NT2/D1 (cell line): ENCODE measurements at regions not wholly inside any gene's neighbourhood (a gene's known extent, or its start where the extent isn't known, plus 50 kb on each side); places are given as distances from the start of the nearest gene placed in this dataset.

ENCODE experiments used
- SUZ12 ChIP-seq: IDR thresholded peaks from 2 replicates; pipeline ENCODE4 v1.6.1; 2011; ENCODE audit not compliant: insufficient read length, insufficient read depth; ENCODE audit errors: extremely low read depth
- YY1 ChIP-seq: IDR thresholded peaks from 2 replicates; pipeline ENCODE4 v1.6.1; 2011; ENCODE audit not compliant: insufficient read length, insufficient read depth

DNA sequence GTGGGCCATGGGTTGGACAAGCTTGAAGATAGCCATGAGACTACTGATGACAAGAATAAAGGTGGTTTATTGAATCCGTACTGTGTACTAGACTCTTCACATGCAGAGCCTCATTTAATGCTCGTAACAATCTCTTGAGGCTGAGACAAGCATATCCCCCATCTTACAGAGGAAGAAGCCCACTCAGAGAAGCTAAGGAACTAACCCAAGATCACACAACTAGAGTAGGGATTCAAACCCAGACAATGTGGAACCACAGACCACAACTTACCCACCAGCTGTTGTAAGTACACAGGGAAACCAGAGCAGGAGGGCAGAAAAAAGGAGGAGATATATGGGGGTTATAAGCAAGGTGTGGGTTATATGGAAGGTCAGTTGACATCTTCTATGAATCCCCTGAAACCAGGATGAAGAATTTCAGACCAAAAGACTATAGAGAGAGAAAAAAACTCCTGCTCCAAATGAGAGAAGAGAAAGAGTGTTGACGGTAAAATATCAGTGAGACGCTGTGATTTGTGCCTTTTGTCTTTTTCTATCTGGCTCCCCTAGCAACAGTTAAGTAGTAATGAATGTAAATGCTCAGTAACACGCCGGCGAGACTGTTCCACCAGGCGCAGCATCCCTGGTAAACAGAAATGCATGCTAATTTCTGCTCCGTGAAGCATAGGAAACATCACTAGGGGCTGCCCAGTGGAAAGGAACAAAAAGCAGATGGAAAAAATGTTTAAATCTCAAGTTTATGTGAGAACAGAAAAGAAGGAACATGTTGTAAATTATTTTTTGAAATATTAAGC, 80.1 kb upstream of the SLC22A16 start:
- TF ChIP-seq YY1 = no peak
- TF ChIP-seq SUZ12 = no peak
